GM21367 (cell line): ENCODE measurements at regions not wholly inside any gene's neighbourhood (a gene's known extent, or its start where the extent isn't known, plus 50 kb on each side); places are given as distances from the start of the nearest gene placed in this dataset.
"Not testable (repeated sequence)": the region's sequence is repeated elsewhere in the genome, so short reads cannot be mapped to it uniquely, and the experiment has no call there.

Experiments used
- ATAC-seq: cut with Tn5 transposase; IDR thresholded peaks from one replicate; pipeline ENCODE4 v1.9.1; 2021; ENCODE audit not compliant: unreplicated experiment

- no peak for ATAC-seq
Observed at GRCh38 chr13:67518785-67519184, 288.6 kb upstream of the PCDH9 start.

DNA sequence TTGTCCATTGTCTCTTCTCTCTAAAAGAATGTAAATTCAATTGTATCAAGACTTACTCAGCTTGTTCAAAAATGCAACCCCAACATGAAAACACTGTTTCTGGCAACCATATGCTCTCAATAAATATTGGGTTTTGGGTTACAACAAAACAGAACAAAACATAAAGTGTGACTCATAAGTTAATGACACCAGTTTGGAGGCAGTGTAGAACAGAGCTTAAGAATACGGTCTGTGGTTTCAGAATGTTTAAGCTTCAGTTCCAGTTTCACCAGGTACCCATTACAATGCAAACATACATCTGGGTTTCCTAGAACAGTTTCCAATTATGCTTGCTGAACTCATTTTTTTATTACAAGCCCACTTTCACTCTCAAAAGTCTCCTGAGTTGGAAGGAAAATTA lies 285.8 kb upstream of the PCDH9 start:
- no peak for ATAC-seq

GRCh38 chr13:67509018-67509417 lies 278.9 kb upstream of the PCDH9 start:
- ATAC-seq, result no peak

DNA sequence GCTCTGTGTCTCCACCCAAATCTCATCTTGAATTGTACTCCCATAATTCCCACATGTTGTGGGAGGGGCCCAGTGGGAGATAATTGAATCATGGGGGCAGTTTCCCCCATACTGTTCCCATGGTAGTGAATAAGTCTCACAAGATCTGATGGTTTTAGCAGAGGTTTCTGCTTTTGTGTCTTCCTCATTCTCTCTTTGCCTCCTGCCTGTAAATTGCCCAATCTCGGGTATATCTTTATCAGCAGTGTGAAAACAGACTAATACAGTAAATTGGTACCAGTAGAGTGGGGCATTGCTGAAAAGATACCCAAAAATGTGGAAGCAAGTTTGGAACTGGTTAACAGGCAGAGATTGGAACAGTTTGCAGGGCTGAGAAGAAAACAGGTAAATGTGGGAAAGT lies 278.1 kb upstream of the PCDH9 start:
- ATAC-seq, result not testable (repeated sequence)

DNA sequence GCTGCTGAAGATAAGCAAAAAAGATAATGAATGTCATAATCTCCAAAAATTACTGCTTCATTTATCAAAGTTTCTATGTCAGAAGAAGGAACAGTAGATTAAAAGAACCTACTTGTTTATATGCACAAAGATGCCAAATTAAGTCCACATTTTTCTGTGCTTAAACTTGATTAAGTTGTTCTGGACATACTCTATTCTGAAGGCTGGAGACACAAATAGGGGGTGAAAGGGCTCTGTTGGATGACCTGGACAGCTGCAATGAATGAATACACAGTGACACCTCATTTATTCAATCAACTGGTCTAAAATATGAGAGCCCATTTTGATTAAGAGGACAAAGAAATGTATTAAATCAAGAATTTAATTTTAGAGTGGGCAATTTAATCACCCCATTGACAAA lies 276.3 kb upstream of the PCDH9 start:
- no peak for ATAC-seq

GRCh38 chr13:67505376-67505775 lies 275.2 kb upstream of the PCDH9 start:
- ATAC-seq, result no peak

DNA sequence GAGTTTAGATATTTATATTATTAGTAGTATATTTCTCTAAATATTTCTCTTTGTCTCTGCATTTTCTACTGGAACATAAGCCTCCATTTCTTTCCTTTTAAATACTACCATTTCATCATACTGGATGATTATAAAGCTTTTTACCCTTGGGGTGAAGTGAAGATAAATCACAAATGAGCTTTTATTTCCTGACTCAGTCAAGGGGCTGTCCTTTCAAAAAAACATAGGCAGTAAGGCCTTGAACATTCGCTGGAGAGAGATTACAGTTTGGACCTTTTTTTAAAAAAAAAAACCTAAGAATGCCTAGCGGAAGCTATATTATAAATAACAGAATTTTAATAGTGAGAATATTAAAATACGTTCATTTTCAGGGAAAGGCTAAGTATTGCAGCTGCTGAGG lies 268.8 kb upstream of the PCDH9 start:
- ATAC-seq, result no peak

DNA sequence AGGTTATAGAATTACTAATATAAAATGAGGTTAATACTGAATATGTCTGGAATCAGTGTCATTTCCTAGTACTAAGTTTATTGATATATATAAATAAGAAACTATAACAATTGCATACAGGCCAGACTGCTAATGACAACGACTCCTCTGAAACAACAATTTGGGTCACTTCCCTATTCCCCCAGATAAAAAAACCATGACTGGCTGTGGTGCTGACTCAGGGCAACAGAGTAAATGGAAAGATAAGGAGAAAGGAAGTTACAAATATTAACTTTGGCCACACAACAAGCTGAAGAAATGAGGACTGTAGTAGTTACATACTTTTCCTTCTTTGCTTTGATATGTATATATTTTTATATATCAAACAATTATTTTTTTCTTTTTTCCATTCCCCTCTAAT lies 263.7 kb upstream of the PCDH9 start:
- no peak for ATAC-seq

DNA sequence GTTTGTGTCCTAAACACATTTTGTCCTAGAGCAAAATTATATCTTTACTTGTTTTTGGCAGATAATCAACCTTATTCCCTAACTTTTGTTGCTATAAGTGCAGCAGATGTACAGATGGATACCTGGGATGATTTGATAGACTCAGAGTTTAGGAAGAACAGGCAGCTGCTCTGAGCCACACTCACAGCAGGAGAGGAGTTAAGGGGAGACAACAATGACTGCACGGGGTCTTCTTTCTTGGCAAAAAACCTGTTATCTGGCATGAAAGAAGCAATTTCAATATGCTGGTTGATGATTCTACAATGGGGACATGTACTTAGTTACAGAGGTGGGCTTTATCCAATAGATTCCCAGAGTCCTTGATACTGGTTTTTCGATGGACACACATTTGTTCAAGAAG lies 258.9 kb upstream of the PCDH9 start:
- no peak for ATAC-seq

GRCh38 chr13:67481445-67481844 lies 251.3 kb upstream of the PCDH9 start:
- no peak for ATAC-seq

DNA sequence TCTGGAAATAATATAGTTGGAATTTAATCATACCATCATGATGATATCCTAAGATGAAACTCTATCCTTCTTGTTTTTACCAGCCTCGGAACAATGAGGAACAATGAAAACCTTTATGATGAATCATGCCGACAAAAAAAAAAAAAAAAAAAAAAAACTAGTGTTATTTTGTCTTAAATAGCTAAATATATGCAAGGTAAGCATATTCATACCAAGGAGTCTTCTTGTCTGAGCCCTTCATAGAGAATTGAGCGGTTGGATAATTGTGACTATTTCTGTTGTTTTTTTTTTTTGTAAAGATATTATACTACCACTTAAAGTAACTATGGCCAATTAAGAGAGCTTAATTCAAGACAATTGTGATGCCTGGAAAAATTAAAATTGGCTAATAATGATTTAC lies 244.0 kb upstream of the PCDH9 start:
- no peak for ATAC-seq

- no peak for ATAC-seq
Observed at GRCh38 chr13:67469623-67470022, 239.5 kb upstream of the PCDH9 start.

DNA sequence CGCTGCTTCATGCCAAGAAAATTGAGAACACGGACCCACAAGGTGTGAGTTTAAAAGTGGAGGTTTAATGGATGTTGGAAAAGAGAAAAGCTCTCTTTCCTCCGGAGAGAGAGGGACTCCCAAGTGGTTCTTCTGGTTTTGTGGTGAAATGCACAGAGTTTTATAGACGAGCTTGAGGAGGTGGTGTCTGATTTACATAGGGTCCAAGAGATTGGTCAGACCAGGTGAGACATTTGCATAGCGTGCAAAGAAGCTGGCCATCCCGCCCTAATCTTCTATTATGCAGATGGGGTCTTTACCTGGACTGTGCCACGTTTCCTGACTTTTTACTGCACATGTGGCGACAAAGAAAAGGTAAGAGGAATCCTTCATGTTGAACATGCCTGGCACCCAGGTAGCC lies 236.4 kb upstream of the PCDH9 start:
- no peak for ATAC-seq

- ATAC-seq, result no peak
Observed at GRCh38 chr13:67464154-67464553, 234.0 kb upstream of the PCDH9 start.

DNA sequence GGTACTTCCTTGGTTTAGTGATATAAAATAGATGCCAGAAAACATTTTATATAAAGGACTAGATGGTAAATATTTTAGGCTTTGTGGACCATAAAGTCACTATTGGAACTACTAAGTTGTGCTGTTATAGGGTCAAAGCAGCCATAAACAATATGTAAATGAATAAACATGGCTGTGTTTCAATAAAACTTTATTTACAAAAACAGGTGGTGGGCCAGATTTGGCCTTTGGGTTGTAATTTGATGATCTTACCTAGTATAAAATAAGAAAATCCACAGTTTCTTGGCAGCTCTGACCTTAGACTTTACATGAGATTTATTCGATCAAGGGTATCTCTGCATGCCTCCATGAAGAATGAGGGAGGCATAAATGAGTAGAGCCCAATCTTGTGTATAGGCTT lies 232.0 kb upstream of the PCDH9 start:
- ATAC-seq, result no peak

GRCh38 chr13:67452526-67452925 lies 222.4 kb upstream of the PCDH9 start:
- not testable (repeated sequence) for ATAC-seq

DNA sequence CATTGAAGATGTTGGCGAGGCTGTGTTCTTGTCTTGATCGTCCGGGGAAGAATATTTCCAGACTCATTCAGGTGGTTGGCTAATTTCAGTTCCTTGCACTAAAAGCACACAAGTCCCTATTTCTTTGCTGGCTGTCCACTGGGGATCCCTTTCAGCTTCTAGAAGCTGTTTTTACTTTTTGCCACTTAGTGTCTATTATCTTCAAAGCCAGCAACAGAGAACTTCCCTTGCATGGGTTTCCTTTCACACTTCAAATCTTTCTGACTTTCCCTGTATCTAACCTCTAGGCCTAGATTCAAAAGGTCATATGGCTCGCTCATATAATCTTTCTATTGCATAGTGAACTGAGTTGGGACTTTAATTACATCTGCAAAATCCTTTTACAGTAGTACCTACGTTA lies 215.3 kb upstream of the PCDH9 start:
- no peak for ATAC-seq

DNA sequence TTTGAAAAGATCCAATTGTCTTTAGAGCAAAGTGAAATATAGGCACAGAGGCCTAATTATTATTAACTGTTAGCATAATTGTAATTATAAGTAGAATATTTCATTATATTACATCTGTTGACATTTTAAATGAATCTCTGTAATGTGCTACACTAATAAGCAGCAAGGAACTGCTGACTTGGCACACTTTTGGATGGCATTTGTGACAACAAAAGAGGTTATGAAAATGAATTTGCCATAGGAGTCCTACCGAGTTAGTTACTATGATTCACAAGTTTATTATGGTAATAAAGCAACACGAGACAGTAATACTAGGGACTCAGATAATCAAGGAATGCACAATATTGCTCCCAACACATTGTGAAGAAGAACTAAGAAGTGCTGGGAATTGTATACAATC lies 213.8 kb upstream of the PCDH9 start:
- ATAC-seq, result no peak

DNA sequence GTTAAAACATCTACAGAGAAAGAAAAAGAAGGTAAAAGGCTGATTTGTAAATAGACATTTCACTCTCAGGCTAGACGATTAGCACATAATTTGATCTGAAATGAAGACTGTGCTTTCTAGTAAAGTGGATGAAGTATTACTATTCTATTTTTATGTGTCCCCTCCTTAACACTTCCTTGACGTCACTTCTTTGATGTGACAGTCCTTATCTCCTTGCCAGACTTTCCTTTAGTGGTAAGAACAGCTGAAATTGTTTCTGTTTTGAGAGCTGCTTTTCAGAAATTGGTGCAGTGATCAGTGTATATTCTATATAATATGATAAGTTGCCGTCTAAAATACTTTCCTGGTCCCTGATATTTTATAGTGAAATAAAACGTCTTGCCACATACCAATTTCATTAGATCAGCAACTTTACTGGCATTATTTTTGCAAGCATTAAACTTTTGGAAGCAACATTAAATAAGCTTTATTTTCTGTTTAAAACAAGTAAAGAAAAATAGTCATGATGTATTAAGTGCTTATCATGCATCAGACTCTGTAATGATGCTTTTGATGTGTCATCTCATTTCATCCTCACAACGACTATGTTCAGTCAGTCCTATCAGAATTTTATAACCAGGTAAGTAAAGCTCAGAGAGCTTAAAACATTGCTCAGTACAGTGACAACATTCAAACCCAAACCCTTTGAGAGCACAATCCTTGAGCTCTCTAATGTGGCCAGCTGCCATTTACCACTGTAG lies 210.3 kb upstream of the PCDH9 start:
- ATAC-seq, result no peak

DNA sequence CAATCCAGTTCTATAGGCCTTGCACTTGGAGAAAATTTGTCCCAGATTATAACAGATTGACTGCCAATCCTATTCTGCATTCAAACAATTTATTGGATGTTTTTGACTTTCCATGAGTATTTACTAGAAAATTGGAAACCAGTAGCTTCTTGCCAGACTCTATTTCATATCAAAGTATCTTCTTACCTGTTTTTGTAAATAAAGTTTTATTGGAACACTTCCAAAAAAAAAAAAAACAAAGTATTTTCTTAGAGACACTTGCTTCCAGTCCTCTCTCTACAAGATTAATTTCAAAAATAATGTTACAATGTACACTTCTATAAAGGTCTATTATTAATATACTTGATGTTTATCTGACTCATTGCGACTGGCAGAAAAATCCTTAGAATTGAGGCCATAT lies 209.2 kb upstream of the PCDH9 start:
- ATAC-seq, result no peak

DNA sequence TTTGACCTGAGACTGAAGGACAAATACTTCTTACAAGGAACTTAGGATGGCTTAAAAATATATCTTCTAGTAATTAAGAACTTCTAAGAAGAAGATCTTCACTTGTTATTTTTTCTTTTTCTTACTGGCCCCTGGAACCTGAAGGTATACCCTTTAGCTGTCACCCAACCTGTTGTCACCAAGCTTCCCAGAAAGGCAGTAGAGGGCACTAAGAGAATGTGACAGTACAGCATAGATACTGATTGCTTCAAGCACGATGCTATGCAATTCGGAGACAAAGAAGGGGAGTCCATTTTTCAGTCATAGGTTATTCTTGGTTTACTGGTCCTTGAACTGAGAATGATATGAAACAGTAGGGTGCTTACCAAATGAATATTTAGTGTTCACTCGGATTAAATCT lies 208.3 kb upstream of the PCDH9 start:
- ATAC-seq, result no peak

DNA sequence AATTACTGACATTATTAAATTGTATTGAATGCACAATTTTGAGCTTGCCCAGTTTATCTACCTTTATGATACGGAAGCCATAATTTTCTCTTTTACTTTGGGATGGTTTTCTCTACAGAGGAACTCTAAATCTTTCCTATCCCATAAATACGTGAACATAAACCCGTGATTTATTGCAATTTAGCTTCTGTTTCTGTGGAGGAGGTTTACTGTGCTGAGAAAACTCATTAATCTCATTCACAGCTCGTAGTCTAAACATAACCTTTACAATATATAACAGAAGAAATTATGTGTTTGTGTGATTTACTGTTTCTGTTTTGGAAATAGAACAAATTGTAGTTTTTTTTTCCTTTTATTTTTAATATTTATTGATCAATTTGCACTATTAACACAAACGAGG lies 207.1 kb upstream of the PCDH9 start:
- no peak for ATAC-seq

DNA sequence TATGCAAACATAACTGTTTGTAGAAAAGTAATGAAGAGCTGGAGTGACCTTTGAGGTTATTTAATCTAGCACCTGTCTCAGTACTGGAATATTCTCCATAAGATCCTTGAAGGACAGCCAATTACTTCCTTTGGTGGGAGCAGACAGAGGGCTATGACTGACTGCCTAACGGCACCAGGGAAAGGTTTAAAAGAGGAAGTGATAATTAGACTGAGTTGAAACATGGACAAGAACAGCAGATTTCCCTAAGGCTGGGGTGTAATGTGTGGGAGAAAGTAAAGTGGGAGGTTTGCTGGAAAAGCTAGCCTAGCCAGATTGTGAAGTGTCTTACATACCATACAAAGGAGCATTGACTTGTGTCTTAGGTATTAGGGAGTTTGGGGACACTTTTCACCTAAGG lies 191.3 kb upstream of the PCDH9 start:
- ATAC-seq, result no peak
